D721Med (cell line): ENCODE measurements at regions not wholly inside any gene's neighbourhood (a gene's known extent, or its start where the extent isn't known, plus 50 kb on each side); places are given as distances from the start of the nearest gene placed in this dataset.
"Not testable (repeated sequence)": the region's sequence is repeated elsewhere in the genome, so short reads cannot be mapped to it uniquely, and the experiment has no call there.

Experiments used
- DNase-seq: peaks from one replicate; pipeline ENCODE4 v3.0.0; 2011; ENCODE audit warnings: low spot score; ENCODE audit not compliant: insufficient read length
- FAIRE-seq: peaks from 2 replicates; lab custom pipeline; 2011; peaks lifted over from hg19 to GRCh38; lab: Jason Lieb, UNC
- TF ChIP-seq, protein P1 (sequence below): IDR thresholded peaks from 2 replicates; pipeline ENCODE4 v1.5.1; 2012; ENCODE audit warnings: mild to moderate bottlenecking, control low read depth; ENCODE audit not compliant: insufficient read depth; ENCODE audit errors: missing control alignments

DNA sequence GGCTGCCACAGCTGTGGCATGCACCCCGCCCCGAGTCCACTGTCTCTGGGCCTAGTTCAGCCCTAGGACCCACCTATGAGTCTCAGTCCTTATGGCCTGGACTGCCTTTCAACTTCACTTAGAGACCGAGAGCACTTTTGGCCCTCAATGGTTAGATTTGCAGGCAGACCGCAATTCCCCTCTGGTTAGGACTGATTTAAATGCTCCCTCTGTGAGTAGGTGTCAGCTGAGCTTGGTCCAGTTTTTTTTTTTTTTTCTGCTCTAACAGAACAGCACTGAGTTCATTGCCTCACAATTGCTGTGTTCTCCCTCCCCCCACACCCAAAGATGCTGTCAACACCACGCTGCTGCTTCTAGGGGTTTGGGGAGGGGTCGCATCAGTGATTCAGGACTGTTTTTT, 143.2 kb downstream of the BMP15 start:
- DNase-seq (no peak), FAIRE-seq (no peak)
- TF ChIP-seq, protein P1, sequence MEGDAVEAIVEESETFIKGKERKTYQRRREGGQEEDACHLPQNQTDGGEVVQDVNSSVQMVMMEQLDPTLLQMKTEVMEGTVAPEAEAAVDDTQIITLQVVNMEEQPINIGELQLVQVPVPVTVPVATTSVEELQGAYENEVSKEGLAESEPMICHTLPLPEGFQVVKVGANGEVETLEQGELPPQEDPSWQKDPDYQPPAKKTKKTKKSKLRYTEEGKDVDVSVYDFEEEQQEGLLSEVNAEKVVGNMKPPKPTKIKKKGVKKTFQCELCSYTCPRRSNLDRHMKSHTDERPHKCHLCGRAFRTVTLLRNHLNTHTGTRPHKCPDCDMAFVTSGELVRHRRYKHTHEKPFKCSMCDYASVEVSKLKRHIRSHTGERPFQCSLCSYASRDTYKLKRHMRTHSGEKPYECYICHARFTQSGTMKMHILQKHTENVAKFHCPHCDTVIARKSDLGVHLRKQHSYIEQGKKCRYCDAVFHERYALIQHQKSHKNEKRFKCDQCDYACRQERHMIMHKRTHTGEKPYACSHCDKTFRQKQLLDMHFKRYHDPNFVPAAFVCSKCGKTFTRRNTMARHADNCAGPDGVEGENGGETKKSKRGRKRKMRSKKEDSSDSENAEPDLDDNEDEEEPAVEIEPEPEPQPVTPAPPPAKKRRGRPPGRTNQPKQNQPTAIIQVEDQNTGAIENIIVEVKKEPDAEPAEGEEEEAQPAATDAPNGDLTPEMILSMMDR, result no peak

DNA sequence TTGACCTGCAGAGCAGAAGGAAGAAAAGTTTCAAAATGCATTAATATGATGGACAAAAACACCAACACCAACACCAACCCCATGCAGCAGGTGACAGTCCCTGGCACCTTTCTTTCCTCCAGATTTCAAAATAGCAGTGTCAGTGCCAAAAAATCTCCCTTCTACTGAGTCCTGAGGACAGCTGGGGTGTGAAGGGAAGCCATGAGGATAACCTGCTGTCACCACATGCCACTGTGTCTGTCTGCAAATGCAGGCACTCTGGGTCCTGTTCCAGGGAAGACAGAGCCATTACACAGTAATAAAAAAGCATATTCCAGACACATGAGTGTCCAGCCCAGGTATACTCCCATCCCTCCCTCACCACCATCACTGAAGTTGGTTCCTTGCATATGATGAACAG, 187.5 kb downstream of the BMP15 start:
- TF ChIP-seq, protein P1, result no peak
- FAIRE-seq, result no peak

DNA sequence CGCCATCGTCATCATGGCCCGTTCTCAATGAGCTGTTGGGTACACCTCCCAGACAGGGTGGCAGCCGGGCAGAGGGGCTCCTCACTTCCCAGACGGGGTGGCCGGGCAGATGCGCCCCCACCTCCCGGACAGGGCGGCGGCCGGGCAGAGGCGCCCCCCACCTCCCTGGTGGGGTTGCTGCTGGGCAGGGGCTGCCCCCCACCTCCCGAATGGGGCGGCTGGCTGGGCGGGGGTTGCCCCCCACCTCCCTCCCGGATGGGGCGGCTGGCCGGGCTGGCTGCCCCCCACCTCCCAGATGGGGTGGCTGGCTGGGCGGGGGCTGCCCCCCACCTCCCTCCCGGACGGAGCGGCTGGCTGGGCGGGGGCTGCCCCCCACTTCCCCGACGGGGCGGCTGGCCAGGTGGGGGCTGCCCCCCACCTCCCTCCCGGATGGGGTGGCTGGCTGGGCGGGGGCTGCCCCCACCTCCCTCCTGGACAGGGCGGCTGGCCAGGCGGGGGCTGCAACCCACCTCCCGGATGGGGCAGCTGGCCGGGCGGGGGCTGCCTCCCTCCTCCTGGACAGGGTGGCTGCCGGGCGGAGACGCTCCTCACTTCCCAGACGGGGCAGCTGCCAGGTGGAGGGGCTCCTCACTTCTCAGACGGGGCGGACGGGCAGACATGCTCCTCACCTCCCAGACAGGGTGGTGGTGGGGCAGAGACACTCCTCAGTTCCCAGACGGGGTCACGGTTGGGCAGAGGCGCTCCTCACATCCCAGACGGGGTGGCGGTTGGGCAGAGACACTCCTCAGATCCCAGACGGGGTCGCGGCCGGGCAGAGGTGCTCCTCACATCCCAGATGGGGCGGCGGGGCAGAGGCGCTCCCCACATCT, 208.8 kb downstream of the BMP15 start:
- not testable (repeated sequence) for DNase-seq, FAIRE-seq

More for the DNA sequence above, 187.5 kb downstream of the BMP15 start:
- DNase-seq, result no peak

DNA sequence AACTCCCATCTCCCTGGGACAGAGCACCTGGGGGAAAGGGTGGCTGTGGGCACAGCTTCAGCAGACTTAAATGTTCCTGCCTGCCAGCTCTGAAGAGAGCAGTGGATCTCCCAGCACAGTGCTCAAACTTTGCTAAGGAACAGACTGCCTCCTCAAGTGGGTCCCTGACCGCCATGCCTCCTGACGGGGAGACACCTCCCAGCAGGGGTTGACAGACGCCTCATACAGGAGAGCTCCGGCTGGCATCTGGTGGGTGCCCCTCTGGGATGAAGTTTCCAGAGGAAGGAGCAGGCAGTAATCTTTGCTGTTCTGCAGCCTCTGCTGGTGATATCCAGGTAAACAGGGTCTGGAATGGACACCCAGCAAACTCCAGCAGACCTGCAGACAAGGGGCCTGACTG, 206.9 kb upstream of the NUDT10 start:
- DNase-seq, FAIRE-seq: not testable (repeated sequence)

DNA sequence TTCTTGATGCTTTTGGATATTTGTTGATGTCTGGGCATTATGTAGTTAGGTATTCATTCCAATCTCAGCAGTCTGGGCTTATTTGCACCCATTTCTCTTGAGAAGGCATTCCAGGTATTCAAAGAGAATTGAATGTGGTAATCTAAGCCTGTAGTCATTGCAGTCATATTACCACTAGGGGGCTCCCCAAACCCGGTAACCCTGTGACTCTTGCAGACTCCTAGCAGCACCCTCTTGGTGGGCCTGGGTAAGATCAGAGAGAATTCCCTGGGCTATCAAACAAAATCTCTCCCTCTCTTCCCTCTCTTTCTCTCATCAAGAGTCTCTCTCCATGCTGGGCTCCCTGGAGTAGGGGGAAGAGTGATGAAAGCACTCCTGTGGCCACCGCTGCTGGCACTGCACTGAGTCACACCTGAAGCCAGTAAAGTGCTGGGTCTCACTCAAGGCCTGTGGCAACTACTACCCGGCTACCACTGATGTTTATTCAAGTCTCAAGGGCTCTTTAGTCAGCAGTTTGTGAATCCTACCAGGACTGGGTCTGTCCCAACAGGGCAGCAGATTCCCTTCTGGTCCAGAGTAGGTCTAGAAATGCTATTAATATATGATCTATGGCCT, 187.7 kb upstream of the NUDT10 start:
- FAIRE-seq (no peak), DNase-seq (no peak)
- TF ChIP-seq, protein P1, result peak; percentile 43

DNA sequence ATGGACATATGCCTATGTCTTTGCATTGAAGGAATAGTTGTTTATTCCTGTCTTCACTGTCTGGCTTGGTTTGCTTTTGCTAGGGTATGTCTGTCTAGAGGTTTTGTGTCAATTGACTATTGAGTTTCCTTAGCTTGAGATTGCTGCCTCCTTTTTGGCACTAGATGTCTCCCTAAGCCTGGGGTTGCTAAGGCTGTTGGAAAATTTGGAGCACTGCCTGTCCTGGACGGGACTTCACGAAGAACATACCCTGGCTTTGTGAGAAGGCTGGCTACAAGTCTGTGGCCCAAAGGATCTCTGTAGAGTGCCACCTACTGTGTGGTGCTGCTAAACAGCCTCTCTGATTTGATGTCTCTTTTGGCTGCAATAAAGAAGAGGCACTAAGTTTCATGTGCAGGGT, 183.8 kb upstream of the NUDT10 start:
- no peak for FAIRE-seq
- TF ChIP-seq, protein P1, result no peak
- no peak for DNase-seq

DNA sequence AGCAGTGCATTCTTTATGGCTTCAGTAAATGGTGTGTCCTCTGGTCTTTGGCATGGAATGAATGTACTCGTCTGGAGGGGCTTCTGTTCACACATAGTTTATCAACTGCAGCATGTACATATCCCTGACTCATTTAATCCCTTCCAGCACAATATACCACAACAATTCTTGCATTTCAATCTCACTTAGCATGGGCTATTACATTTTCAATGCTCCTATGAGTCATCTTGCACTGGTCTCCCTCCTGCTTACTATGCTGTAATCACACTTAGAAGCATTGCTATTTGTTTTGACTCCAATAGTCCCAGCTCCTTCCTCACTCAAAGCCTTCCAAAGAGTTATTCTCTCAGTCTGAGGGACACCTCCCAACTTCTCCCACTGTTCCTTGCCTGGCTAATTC, 180.9 kb upstream of the NUDT10 start:
- TF ChIP-seq, protein P1, result no peak
- no peak for DNase-seq
- no peak for FAIRE-seq

DNA sequence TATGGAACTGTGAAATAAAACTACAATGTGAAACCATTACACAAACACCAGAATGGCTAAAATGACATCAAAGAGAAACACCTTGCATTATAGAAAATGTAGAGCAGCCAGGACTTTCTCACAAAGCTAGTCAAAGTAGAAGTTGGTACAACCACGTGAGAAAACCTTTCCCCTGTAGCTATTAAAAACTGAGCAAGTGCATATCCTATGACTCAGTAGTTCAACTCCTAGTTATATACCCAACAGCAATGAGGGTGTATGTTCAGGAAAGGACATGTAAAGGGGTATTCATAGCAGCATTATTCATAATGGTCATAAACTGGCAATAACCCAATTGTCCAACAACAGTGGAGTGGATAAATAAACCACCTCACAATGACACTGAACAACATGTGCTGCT, 177.5 kb upstream of the NUDT10 start:
- no peak for FAIRE-seq
- DNase-seq, result no peak
- TF ChIP-seq, protein P1, result no peak
